ACC112 (cell line): ENCODE measurements at regions not wholly inside any gene's neighbourhood (a gene's known extent, or its start where the extent isn't known, plus 50 kb on each side); places are given as distances from the start of the nearest gene placed in this dataset.
"Not testable (repeated sequence)": the region's sequence is repeated elsewhere in the genome, so short reads cannot be mapped to it uniquely, and the experiment has no call there.

Experiments used
- H2AFZ ChIP-seq: fragments of 200-600 bp; sonication (generic); one replicate; pipeline ENCODE4 v1.6.0; 2017; ENCODE audit warnings: antibody characterized with exemption, low read length; ENCODE audit not compliant: unreplicated experiment
- H3K27ac ChIP-seq: fragments of 200-600 bp; sonication (generic); 2 replicates; pipeline ENCODE4 v1.5.1; 2014; ENCODE audit warnings: low read depth, mild to moderate bottlenecking, antibody characterized with exemption, low read length, moderate library complexity
- H3K27me3 ChIP-seq: fragments of 200-600 bp; sonication (generic); 2 replicates; pipeline ENCODE4 v1.6.1; 2014; ENCODE audit warnings: mild to moderate bottlenecking, antibody characterized with exemption, low read length, moderate library complexity, mixed read lengths; ENCODE audit not compliant: insufficient read depth
- H3K36me3 ChIP-seq: fragments of 200-600 bp; sonication (generic); 2 replicates; pipeline ENCODE4 v1.6.1; 2016; ENCODE audit warnings: mild to moderate bottlenecking, antibody characterized with exemption, low read length, moderate library complexity, mixed read lengths; ENCODE audit not compliant: insufficient read depth
- H3K4me1 ChIP-seq: fragments of 200-600 bp; sonication (generic); one replicate; pipeline ENCODE4 v1.6.1; 2016; ENCODE audit warnings: low read length, mixed read lengths; ENCODE audit not compliant: insufficient read depth, unreplicated experiment, control insufficient read depth
- H3K4me3 ChIP-seq: fragments of 200-600 bp; sonication (generic); 2 replicates; pipeline ENCODE4 v1.5.1; 2014; ENCODE audit warnings: mild to moderate bottlenecking, low read depth, low read length
- H3K79me2 ChIP-seq: fragments of 200-600 bp; sonication (generic); one replicate; pipeline ENCODE4 v1.6.0; 2016; ENCODE audit warnings: low read length; ENCODE audit not compliant: control insufficient read depth, unreplicated experiment, insufficient read depth

DNA sequence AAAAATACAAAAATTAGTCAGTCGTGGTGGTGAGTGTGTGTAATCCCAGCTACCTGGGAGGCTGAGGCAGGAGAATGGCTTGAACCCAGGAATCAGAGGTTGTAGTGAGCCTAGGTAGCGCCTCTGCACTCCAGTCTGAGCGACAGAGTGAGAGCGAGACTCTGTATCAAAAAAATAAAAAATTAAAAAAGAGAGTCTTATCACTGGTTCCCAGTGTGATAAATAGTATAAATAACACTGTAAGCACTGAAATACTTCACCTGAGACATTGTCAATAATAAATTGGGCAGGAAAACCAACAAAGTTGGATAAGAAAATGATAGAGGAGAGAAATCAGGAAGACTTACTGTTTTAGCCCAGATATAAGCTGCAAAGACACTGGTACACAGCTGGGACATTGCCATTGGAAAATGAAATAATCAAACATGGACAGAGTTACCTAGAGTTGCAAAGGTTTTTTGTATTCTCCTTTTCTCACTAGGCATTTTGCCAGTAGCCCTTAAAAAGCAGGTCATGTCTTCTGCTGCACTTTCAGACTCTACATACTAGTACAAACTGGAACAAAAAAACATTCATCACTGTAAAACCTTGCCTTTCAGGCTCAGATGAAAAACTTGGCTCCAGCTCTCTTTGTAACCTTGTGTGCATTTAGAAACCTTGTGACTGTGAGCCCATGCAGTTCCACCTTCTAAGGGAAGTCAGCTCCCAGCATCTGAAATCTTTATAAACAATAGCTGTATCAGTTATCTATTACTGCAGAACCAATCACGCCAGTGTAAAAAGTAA, 55.0 kb upstream of the PPP1R2C start:
- H3K36me3 ChIP-seq, result no peaks in the 10 kb centered on the region
- no peaks in the 10 kb centered on the region for H3K27me3 ChIP-seq
- H2AFZ ChIP-seq, result no peak overlapping the region
- no peaks in the 10 kb centered on the region for H3K4me1 ChIP-seq
- H3K27ac ChIP-seq, result no peak overlapping the region
- no peak overlapping the region for H3K4me3 ChIP-seq
- H3K79me2 ChIP-seq, result no peaks in the 10 kb centered on the region

DNA sequence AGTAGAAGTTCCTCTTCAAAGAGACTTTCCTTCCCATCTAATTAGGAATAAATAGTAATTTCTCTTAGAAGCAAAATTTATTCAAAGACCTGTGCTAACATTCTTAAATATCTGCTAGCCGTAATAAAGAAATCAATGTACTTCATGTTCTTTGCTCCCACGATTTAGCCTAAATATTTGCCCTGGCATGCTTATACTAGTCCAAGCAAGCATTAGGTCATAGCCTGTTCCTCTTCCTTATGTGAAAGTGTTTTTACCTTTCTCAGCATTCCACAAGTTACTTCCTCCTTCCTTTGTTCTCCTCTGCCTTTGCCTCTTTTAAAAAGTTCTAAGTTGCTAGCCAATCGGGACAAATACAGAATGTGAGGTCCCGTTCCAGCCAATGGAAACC, 55.6 kb upstream of the PPP1R2C start:
- H3K36me3 ChIP-seq, H3K79me2 ChIP-seq, H3K27me3 ChIP-seq, H3K4me1 ChIP-seq, H2AFZ ChIP-seq, H3K4me3 ChIP-seq, H3K27ac ChIP-seq: not testable (repeated sequence)

GRCh38 chrX:42837101-42837726, 59.3 kb upstream of the PPP1R2C start:
- Histone ChIP-seq H2AFZ (no peak overlapping the region), H3K4me1 (no peaks in the 10 kb centered on the region), H3K79me2 (no peaks in the 10 kb centered on the region), H3K36me3 (no peaks in the 10 kb centered on the region), H3K27me3 (no peaks in the 10 kb centered on the region), H3K27ac (no peak overlapping the region), H3K4me3 (no peak overlapping the region)

DNA sequence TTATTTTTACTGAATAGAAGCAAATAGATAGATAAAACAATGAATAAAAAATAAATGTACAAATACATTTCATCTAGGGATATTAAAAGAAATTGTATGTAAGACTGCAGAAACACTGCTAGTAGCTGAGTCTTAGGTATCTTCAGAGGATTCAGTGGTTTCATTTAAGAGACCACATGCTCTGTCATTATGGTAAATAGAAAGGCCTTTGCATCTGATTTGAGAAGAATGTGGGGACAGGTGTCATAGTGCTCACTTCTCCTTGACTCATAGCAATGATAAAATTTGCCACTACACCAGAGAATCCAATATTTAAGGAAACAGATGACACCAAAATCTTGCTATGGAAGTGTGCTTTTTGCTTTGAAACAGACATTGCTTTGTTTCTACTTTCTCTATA, 59.8 kb upstream of the PPP1R2C start:
- Histone ChIP-seq H3K36me3 (no peaks in the 10 kb centered on the region), H3K4me3 (no peak overlapping the region), H2AFZ (no peak overlapping the region), H3K4me1 (no peaks in the 10 kb centered on the region), H3K27me3 (no peaks in the 10 kb centered on the region), H3K27ac (no peak overlapping the region), H3K79me2 (no peaks in the 10 kb centered on the region)

- Histone ChIP-seq H3K27me3 (no peaks in the 10 kb centered on the region), H2AFZ (no peak overlapping the region), H3K4me1 (no peaks in the 10 kb centered on the region), H3K36me3 (no peaks in the 10 kb centered on the region), H3K79me2 (no peaks in the 10 kb centered on the region), H3K27ac (no peak overlapping the region), H3K4me3 (no peak overlapping the region)
Observed at GRCh38 chrX:42839632-42840031, 61.7 kb upstream of the PPP1R2C start.

- Histone ChIP-seq H3K27me3 (no peaks in the 10 kb centered on the region), H3K36me3 (no peaks in the 10 kb centered on the region), H2AFZ (no peak overlapping the region), H3K79me2 (no peaks in the 10 kb centered on the region), H3K4me1 (no peaks in the 10 kb centered on the region), H3K27ac (no peak overlapping the region), H3K4me3 (no peak overlapping the region)
Observed at GRCh38 chrX:42846741-42847140, 68.8 kb upstream of the PPP1R2C start.

GRCh38 chrX:42855259-42855658, 77.3 kb upstream of the PPP1R2C start:
- no peaks in the 10 kb centered on the region for H3K4me1 ChIP-seq
- no peak overlapping the region for H3K4me3 ChIP-seq
- no peaks in the 10 kb centered on the region for H3K36me3 ChIP-seq
- no peaks in the 10 kb centered on the region for H3K79me2 ChIP-seq
- no peak overlapping the region for H3K27ac ChIP-seq
- no peaks in the 10 kb centered on the region for H3K27me3 ChIP-seq
- H2AFZ ChIP-seq, result no peak overlapping the region

DNA sequence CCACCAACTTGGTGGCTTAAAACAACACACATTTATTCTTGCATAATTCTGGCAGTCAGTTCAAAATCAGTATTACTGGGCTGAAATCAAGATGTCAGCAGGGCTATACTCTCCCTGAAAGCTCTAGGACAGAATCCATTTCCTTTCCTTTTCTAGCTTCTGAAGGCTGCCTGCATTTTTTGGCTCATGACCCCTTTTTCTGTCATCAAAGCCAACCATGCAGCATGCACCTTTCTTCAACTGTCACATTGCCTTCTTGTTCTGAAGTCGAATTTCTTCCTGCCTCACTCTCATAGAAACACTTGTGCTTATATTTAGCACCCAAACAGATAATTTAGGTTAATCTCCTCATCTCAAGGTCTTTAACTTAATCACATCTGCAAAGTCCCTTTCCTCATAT, 79.8 kb upstream of the PPP1R2C start:
- H3K36me3 ChIP-seq, result no peaks in the 10 kb centered on the region
- no peak overlapping the region for H3K4me3 ChIP-seq
- no peaks in the 10 kb centered on the region for H3K4me1 ChIP-seq
- no peak overlapping the region for H3K27ac ChIP-seq
- H3K27me3 ChIP-seq, result no peaks in the 10 kb centered on the region
- no peaks in the 10 kb centered on the region for H3K79me2 ChIP-seq
- no peak overlapping the region for H2AFZ ChIP-seq

GRCh38 chrX:42869011-42869410, 91.0 kb upstream of the PPP1R2C start:
- H3K4me1 ChIP-seq, result no peaks in the 10 kb centered on the region
- H3K27me3 ChIP-seq, result no peaks in the 10 kb centered on the region
- no peak overlapping the region for H2AFZ ChIP-seq
- H3K4me3 ChIP-seq, result no peak overlapping the region
- H3K36me3 ChIP-seq, result no peaks in the 10 kb centered on the region
- no peaks in the 10 kb centered on the region for H3K79me2 ChIP-seq
- no peak overlapping the region for H3K27ac ChIP-seq

DNA sequence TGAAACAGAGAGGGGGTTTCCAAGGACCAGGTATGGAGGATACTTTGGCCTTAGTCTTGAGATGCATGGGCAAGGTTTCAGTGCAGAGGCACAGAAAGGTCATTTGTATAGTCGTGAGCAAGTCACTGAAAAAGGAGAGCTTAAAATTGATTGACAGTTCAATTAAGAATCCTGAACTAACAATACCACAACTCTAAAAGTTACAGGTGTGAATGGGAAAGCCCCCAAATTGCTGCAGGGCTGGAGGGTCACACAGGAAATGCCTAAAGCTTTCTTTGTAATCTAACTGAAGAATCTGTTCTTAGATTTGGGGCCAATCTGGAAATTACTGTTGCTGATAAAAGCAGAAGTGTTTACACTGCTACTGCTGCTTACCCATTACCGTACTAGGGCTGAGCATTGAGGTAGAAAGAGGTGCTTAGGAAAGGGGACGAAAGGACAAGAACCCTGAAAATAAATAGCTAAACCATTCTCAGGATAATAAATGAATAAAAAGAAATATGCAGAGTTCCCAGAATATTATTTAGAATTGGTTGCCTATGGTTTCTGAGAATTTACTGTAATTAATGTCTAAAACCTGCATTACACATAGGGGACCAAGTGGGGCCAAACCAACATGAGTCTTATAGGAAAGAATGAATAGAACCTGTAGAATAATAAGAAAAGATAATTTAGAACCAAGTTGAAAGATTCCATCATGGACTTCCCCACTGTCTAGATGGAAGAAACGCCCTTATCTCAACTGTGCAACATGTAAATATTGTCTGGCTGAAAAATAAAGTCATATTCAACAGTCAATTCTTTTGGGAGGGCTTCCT, 91.9 kb upstream of the PPP1R2C start:
- H3K36me3 ChIP-seq, result no peaks in the 10 kb centered on the region
- no peak overlapping the region for H2AFZ ChIP-seq
- no peak overlapping the region for H3K27ac ChIP-seq
- H3K4me3 ChIP-seq, result no peak overlapping the region
- H3K4me1 ChIP-seq, result no peaks in the 10 kb centered on the region
- H3K27me3 ChIP-seq, result no peaks in the 10 kb centered on the region
- H3K79me2 ChIP-seq, result no peaks in the 10 kb centered on the region
